CD4-positive, alpha-beta T cell treated with Interleukin-2 at 100 ng/mL for 4 hours (primary cell): ENCODE measurements at regions not wholly inside any gene's neighbourhood (a gene's known extent, or its start where the extent isn't known, plus 50 kb on each side); places are given as distances from the start of the nearest gene placed in this dataset.

Experiments
- DNase-seq: peaks from one replicate; pipeline ENCODE4 v3.0.0-alpha.2; 2020; ENCODE audit warnings: low spot score

DNA sequence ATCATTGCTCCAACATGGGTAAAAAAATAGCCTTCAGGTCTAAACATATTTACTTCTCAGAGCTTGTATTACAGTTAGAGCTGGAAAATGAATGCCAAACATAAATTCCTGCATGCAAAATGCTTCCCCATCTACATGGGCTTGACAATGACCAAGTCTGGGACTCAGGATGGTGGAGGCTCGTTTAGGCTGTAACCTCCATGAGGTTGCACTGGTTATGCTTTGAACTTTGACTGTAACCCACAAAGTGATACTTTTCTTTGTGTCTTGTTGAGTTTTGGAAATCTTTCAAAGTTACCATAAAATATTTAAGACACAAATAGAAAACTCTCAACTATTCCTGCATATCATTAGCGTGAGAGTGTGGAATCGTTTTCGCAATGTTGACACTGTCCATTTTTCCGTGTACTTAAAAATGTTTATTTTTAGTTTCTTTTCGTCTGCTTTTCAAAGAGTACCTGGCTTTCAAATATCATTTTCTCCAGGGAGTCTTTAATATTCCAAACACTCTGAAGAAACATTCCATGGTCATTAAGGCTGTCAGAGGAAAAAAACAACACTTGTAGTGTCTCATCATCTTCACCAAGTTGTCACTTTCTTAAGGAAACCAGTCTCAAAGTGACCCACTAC, 487.8 kb downstream of the ENC1 start:
- no peak for DNase-seq

DNA sequence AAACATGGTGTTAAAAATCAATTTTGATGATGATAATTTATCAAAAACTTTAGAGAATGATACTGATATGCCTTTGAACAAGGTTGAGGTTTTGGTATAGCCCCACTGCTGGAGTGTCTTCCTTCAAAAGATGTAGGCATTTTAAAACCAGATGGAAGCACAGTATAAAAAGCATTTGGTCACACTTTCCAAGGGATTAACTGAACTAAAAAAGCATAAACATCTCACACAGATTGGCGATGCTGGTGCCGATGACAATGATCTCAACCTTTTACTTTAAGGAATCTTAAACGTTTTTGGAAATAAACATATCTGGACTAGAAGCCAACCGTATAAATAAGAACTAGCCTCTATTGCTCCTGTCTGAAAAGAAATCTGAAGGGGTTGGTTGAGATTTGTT, 488.4 kb downstream of the ENC1 start:
- no peak for DNase-seq

DNA sequence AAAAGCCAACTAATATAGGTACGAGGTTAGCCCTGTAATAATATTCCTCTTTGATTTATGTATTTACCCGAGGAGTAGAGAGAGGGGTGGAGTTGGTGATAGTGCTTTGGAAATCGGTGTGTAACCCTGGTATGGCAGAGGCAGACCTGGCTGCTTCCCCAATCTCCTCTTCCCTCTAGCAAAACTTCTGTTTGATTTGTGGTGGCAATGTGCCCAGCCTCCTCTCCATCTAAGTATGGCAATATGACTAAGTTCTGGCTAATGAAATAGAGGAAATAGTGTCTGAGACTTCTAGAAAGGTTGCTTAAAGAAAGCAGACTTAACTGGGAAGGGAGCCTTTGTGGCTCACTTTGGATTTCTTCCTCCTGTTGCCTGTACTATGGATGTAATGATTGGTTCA, 491.1 kb downstream of the ENC1 start:
- DNase-seq: no peak

DNA sequence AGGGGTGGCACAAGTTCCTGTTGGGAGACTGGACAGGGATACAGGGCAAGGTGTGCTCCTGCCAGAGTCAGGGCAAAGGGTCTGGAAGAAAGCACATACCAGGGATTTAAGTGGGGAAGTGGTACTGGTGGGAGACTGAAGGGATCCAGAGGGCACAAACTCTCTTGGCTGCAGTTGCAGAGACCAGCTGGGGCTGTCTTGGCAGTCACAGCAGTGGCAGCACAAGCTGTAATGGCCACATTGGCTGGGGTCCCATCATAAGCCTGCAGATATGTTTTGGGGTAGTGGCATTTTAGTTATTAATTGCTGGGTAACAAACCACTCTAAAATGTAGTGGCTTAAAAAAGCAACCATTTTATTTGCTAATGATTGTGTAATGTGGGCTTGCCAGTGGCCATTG, 492.2 kb downstream of the ENC1 start:
- no peak for DNase-seq

DNA sequence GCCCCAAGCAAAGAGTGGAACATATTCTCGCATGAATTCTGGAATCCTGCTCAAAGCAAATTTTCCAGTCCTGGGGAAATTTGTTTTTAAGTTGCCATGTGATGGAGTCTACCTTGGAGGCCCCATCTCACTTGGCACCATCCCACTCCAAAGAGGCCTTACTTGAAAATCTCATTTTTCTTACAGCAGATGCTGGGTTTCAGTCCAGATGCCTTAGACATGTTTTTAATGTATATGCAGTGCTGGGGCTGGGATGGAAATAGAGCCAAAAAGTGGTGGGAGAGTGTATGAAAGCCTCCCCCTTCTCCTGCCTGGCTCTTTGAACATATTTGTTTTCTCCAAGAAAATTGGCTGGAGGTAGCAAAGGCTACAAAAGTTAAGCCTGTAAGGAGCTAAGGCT, 493.7 kb downstream of the ENC1 start:
- no peak for DNase-seq

DNA sequence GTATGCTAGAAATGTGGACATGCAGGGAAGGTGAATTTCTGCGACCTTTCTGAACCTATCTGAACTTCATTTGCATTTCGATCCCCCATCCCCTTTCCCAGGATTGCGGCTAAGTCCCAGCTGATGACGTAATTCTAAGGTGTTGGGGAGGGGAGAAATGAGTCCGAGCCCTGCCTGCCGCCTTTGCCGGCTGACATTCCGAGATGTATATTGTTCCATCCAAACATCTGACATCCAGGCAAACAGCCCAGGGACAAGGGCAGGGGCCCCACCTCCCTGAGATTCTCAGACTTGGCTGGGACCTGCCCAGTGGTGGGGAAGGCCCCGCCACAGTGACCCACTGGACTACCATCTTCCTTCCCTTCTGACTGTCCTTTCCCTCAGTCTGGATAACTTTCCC, 494.6 kb downstream of the ENC1 start:
- no peak for DNase-seq

DNA sequence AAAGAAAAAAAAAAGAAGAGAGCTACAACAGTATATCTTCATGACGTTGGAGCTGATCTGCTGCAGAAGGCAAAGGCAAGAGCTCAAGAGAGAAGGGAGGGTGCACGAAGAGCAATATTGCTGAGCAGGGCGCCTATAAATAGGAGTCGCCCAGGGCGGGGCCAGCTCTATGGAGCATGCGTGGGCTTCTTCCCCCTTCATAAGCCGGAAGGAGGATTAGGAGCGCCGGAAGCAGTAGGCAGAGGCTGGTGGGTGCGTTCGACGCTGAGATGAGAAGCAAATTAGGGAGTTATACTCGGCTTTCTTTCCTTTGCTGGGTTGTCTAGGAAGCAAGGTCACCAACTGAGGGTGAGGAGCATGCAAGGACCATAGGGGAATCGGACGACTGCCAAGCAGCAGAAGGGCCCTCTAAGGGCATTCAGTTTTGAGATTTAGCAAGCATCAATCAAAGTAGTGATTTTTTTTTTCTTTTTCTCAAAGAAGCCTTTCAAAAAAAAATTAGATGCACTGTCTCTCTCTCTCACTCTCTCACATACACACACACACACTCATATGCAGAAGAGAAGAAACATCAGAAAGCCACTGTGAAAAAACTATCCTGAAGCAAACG, 496.7 kb downstream of the ENC1 start:
- DNase-seq: no peak

DNA sequence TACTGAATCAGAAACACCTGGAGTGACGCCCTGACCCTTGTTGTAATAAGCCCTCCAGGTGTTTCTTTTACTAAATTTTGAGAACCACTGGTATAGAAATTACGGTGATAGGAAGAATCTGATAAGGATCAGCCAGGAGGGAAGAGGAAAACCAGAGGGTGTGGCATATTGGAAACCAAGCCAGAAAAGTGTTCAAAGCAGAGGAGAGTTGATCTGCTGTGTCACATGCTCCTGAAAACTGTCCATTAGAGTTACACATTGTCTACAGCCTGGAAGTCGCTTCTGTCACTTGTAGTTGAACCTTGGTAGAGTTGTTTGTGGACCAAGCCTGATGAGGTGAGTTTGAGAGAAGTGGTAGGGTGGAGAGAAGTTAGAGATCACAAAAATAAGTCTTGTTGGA, 497.4 kb downstream of the ENC1 start:
- DNase-seq: no peak

DNA sequence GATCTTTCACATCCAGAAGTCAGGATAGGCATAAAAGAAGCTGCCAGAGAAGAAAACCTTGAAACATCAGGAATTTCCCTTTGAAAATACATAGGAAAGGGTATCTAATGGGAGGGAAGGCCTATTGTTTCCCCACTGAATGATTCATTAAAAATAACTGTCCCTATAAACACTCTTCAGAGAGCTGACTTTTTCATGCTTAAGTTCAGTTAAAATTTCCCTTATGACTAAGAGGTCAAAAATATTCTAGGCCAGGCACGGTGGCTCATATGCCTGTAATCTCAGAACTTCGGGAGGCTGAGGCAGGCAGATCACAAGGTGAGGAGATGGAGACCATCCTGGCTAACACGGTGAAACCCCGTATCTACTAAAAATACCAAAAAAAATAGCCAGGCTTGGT, 499.5 kb downstream of the ENC1 start:
- no peak for DNase-seq

DNA sequence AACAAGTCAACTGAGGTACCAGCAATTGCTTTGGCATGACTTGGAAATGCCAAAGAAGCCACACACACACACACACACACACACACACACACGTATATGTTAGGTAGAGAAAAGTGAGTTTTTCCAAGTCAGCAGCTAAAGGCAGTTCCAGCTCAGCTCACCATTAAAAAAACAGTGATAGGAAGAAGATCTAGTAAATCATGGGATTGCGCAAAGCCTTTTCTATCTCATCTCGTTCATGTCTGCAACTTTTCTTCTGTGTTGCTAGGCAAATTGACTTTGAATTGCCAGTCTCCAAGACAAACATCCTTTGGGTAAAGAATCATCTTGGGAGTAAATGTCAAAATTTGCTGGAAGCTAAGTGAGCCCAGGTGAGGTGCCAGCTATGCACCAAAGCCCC, 500.1 kb downstream of the ENC1 start:
- DNase-seq: no peak

DNA sequence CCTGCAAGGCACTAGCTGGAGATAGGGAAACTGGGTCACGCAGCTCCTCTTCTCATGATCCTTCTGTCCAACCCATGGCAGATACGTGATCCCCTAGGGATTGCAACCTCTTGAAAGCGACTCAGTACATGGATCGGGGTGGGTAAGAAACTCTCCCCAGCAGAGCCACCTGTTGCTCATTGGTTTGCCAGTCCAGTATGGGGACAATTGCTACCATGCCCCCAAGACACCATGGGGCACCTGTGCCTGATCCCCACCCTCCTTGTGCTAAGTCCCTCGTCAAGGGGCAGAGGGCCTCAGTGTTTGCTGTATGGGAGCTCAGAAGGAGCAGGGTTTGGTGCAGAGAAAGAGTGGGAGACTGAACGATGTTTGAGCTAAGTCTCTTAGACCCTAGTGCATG, 500.9 kb downstream of the ENC1 start:
- DNase-seq: no peak

DNA sequence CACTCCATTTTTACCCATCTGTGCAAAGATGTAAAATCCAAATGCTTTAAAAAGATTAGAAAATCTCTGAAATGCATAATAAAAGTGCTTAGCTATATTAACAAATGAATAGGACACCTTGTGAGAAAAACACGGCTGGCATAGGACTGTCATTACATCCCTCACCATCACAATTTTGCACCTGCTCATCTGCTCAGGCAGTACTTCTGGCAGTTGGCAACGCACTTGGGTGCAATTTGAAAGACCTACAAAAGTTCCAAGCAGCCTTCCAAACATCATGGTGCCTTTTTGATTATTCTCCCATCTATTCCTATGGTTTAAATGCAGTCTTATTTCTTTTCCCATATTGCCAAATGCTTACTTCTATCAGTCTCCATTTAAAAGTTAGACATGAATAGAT, 501.8 kb downstream of the ENC1 start:
- no peak for DNase-seq

DNA sequence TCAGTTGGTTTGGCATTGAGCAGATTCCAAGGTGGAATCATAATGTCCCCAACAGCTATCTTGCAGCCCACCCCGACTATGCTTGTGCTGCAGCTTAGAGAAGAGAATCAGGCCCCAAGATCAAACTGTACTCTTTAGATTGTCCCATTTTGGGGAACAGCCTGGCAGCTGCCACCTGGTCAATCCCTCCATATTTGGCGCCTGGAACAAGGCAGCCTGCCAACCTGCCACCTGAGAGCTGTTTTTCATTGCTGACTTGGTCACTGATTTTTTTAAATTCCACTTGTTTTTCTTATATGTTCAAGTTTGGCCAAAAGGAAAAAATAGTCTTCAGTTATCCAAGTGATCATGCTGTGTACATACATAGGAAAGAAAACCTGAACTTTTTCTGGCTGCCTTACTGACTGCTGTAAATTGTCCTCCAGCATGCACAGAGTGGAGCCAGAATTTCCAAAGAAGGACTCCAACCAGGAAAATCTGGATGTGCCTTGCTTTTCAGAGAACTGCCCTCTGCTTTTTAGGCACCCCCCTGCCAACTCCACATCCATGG, 504.2 kb downstream of the ENC1 start:
- DNase-seq: no peak

DNA sequence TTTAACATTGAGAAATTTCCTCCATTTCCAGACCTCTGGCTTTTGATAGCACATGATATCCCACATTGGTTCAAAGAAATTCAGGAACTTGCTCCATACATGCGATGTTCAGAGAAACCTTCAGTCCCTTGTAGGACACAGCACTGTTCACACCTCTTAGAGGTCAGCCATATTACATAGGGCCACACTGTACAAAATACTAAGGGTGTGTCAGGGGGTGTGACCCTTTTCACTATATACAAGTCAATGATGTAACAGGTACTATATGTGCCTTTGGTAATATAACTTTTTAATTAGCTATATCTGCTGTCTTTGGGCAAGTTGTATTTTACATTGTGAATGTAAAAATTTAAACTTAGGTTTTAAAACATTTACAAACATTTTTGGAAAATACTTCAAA, 505.5 kb downstream of the ENC1 start:
- DNase-seq: no peak

DNA sequence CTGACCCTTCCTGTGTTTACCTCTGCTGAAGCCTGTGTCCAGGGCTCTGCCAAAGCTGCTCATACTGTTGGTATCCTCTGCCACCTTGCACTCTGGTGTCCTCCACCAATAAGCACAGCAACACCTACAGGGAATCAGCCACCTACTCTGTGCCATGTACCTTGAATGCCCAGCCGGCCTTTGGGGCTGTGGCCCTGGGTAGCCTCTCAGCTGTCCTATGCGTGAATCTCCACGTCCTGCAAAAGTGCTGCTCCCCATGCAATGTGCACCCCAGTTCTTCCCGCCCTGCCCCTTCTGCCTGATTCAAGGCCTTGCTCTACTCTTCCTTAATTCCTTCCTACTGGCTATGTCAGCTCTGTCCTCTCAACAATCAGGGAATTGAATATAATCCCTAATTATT, 506.5 kb downstream of the ARHGEF28 start:
- DNase-seq: no peak

DNA sequence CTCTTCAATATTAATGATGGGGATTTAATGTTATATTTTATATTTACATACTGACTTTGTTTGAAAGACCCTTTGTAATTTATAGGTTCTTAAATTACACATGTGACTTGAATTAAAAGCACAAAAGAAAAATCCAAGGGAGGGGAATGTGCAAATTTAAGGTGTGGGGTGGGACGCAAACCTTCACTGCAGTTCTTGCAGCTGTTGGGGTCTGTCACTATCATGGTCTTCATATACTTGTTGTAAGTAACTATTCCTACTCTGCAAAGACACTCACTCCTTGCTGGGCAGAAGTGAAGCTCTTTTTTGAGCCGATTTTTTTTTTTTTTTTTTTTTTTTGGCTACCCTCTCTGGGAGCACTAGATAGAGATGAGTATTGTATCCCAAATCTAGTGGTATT, 505.3 kb downstream of the ARHGEF28 start:
- DNase-seq: no peak

DNA sequence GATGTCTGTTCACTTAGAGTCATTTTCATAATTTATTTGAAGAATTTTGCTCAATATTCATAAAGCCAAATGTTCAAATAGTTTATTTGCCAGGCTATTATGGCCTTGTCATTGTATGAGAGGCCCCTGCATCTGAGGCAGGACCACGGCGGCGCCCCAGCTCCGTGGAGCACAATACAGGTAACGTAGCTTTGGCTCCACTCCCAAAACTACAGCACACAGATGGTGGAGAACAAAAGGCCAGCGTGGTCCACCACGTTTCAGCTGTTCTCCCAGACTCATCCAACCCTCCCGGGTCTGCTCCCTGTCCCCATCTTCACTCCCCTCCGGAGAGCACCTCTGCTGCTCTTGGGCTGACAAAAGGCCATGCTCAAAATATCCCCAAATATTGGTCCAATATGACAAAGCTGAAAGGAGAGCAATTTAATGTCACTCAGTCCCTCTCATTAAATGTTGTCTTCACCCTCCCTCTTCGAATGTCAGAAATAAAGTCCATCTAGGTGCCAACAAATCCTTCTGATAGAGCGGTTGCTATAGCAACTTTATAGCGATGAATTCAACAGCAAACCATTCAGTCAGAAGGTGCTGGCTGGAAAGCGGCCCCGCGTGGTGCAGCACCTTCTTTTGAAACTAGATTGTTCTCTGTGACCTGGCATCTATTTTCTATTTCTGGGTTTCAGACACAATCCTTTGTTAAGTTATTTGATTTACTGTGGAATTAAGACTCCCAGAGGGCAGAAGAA, 504.3 kb downstream of the ARHGEF28 start:
- no peak for DNase-seq

DNA sequence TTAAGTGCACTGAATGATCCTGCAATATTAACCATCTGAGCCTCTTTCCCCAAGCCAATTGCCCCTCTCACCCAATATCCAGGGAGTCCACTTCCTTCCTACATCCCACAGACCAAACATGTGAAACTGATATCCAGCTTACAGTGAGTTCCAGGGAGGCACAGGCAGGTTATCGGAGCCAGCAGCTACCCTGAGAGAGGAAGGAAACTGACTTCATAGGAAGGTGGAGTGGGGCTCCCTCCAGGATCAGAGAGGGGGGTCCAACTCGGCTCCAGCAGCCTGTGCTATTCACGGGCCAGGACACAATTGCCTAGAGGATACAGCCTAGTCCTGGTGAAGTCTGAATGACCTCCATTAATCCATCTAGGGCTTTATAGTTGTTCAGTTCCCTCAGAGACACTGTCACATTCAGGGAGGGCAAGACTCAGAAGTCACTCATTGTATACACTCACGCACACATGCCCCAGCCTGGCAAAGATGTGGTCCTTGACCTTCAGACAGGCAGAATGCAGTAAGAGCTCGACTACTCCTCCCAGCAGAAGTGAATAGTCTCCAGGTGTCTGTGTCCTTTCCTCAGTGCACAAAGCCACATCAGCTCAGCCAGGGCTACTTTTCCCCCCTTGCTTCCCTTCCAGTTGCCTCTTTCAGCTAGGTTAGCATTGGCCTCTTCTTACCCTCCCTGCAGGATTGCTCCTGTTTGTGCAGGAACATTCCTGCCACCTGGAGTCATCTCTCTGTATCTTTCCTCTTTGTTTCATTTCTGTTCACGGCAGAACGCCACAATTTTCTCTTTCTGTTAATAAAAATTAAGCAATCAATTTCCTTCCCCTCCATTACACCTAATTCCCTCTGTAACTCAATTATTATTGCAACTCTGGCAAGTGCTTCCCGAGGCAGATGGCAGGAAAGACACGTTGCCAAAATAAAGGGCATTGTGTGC, 501.7 kb downstream of the ARHGEF28 start:
- DNase-seq: no peak

DNA sequence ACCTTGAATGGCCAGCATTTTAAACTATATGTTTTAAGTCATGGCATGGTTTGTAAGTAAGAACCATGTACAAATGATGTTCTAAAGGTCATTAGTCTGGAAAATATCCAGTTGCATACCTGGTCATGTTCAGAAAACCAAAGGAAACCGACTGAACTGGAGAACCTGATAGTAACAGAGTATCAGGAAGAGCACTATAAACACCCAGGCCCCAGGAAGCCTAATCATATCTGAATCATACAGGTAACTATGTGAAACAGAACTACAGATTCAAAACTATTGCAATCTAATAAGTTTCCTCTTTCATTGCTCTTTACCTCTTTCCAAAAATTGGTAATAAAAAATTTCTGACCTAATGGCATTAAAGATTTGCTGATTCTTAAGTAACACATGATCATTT, 500.3 kb downstream of the ARHGEF28 start:
- DNase-seq: no peak

DNA sequence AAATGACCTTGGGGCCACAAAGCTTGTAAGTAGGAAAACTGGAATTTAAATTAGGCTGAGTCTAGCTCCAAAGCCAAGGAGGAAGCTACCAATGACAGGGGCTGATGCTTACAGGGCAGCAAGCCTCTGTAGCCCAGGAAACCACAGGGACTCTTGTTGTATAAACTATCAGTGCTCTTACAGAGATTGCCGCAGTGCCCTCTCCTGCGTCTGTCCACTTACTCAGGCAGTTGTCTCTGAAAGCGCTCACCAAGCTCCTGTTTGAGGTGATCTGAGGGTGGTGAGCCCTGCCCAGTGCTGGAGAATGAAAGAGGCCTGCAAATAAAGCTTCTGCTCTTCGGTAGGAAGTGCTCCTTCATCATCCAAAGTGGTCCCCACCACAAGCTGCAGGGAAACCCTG, 498.8 kb downstream of the ARHGEF28 start:
- no peak for DNase-seq

DNA sequence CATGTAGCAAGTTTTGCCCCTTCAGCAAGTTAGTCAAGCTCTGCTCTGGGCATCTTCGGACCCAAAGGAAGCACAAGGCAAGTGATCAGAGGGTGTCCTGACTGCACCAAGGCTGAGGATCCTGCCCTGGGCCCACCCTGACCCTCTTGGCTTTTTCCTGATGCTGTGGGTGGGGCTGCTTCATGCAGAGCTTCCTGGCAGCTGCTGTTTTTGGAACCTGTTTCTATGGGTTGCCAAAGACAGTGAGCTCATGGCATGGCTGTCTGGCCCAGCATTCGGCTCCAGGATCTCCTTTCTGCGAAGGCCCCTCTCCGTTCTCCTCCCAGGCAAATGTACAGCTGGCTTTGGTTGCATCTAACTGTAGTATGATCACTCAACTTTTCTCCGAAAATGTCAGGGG, 497.9 kb downstream of the ARHGEF28 start:
- DNase-seq: no peak

DNA sequence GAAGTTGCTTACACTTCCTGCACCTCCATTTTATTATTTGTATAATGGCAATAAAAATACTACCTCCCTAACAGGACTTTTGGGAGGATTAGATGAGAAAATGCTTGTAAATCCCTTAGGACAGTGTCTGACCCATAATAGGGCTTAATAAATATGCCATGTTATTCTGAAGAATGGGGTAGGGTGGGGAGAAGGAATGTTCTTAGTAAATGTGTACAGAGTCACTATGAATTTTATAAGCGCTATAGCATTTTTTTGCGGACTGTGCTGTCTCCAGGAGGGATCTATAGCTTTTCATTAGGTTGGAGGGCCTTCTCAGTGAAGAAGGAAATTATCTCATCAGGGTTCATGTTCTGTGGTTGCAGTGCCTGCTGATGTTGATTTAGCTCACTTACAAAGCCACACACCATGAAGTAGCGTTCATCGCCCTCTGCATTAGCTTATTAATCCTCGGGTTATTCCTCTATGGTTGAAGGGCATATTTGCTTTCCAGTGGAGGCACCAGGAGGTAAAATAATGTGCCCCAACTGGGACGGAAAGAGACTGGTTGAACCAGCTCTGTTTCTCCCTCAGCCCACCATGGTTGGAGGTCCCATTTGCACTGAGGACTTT, 497.1 kb downstream of the ARHGEF28 start:
- no peak for DNase-seq
